ENCODE measurements at regions not wholly inside any gene's neighbourhood (a gene's known extent, or its start where the extent isn't known, plus 50 kb on each side); places are given as distances from the start of the nearest gene placed in this dataset.

DNA sequence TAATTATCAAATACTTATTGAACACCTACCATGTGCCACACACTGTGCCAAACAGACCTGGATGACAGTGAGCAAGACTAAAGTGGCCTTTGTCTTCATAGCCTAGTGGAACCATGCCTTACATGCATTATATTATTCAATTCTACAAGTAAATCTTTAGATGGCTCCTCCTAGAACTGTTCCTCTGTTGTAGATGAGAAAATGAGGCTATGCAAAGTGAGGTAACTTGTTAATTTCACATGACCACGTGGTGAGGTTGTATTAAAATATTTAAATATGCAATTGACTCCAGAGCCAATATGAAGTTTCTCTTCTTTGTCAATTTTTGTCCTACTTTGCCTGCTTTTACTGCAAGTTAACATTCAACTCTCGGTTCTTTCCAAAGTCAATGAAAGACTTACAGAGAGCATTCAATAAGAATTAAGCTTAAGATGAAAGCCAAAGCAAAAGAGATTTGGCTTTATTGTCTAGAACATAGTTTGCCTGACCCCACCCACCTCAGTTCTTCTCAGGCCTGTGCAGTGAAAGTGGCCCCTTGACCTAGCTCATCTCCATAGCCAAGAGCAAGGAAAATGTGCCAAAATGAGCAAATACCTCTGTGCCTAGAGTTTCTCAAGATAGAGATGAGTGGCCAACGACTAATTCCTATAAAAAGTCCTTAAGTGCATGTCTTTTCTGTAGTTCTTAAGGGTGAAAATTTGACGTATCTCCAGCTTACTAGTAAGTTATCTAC lies 263.2 kb upstream of the NFIA start:
- H3K4me1 ChIP-seq (ENCODE audit: control insufficient read depth in 1 of 2, extremely low read depth in 1 of 2, insufficient read depth in 2 of 2, low read length in 2 of 2): no peaks in the 10 kb centered on the region
- no peaks in the 10 kb centered on the region for H3K4me1 Mint-ChIP-seq

GRCh38 chr1:60813071-60813470 lies 269.3 kb upstream of the NFIA start:
- Mint-ChIP-seq H3K36me3 (no peaks in the 10 kb centered on the region), H3K4me3 (no peak overlapping the region), H3K4me1 (no peaks in the 10 kb centered on the region), H3K9me3 (no peaks in the 10 kb centered on the region), H3K27me3 (no peaks in the 10 kb centered on the region), H3K27ac (no peak overlapping the region)
- POLR2A ChIA-PET: no interaction called here
- H3K9me3 ChIP-seq: no peaks in the 10 kb centered on the region
- no peak overlapping the region for H3K27ac ChIP-seq (ENCODE audit: low read length)
- no peaks in the 10 kb centered on the region for H3K36me3 ChIP-seq (ENCODE audit: control insufficient read depth in 2 of 2, extremely low read depth in 1 of 2, insufficient read depth in 1 of 2, low read length in 1 of 2)
- no peak for DNase-seq
- ATAC-seq (replicated peaks in 1 of 4): no peak
- no peaks in the 10 kb centered on the region for H3K27me3 ChIP-seq (replicated peaks in 1 of 2; ENCODE audit: control insufficient read depth in 2 of 2, extremely low read depth in 1 of 2, insufficient read depth in 2 of 2, low read length in 1 of 2)
- H3K4me3 ChIP-seq (ENCODE audit: control insufficient read depth in 1 of 2, extremely low read depth in 1 of 2, low read length in 1 of 2): no peak overlapping the region
- 87% methylated on average over 3 of the region's 3 CpGs for WGBS (ENCODE audit: insufficient coverage)
- H3K4me1 ChIP-seq (ENCODE audit: control insufficient read depth in 1 of 2, extremely low read depth in 1 of 2, insufficient read depth in 2 of 2, low read length in 2 of 2): no peaks in the 10 kb centered on the region
- CTCF ChIA-PET: no interaction called here

More for the DNA sequence above, 263.2 kb upstream of the NFIA start:
- Histone ChIP-seq H3K4me3 (ENCODE audit: control insufficient read depth in 1 of 2, extremely low read depth in 1 of 2, low read length in 1 of 2) (no peak overlapping the region), H3K27ac (ENCODE audit: low read length) (no peak overlapping the region), H3K9me3 (no peaks in the 10 kb centered on the region), H3K27me3 (replicated peaks in 1 of 2; ENCODE audit: control insufficient read depth in 2 of 2, extremely low read depth in 1 of 2, insufficient read depth in 2 of 2, low read length in 1 of 2) (no peaks in the 10 kb centered on the region), H3K36me3 (ENCODE audit: control insufficient read depth in 2 of 2, extremely low read depth in 1 of 2, insufficient read depth in 1 of 2, low read length in 1 of 2) (no peaks in the 10 kb centered on the region)
- POLR2A ChIA-PET: interaction anchor here in 1 of 2 donors (0.7 kb wide), 1 partner anchor 1001 kb away, joined by 3 read pairs; no protein-coding TSS in a partner anchor
- Mint-ChIP-seq H3K27me3 (no peaks in the 10 kb centered on the region), H3K9me3 (no peaks in the 10 kb centered on the region), H3K4me3 (no peak overlapping the region), H3K27ac (no peak overlapping the region), H3K36me3 (no peaks in the 10 kb centered on the region)
- CTCF ChIA-PET: no interaction called here
- no CpG with 5 or more reads among the region's 4 CpGs for WGBS (ENCODE audit: insufficient coverage)
- ATAC-seq (replicated peaks in 1 of 4) (no peak), DNase-seq (no peak)

- H3K27me3 Mint-ChIP-seq: no peaks in the 10 kb centered on the region
- H3K4me3 Mint-ChIP-seq: no peak overlapping the region
- peaks cover 8 to 17% (median 16%) of the 10 kb centered on the region in 3 donors for H3K9me3 Mint-ChIP-seq
- no peak overlapping the region for H3K27ac Mint-ChIP-seq
- no CpG with 5 or more reads among the region's 8 CpGs for WGBS (ENCODE audit: insufficient coverage)
- H3K27me3 ChIP-seq (replicated peaks in 1 of 2; ENCODE audit: control insufficient read depth in 2 of 2, extremely low read depth in 1 of 2, insufficient read depth in 2 of 2, low read length in 1 of 2): peaks cover 0 to 8% of the 10 kb centered on the region in 2 experiments
- CTCF ChIA-PET: no interaction called here
- POLR2A ChIA-PET: no interaction called here
- DNase-seq (no peak), ATAC-seq (replicated peaks in 1 of 4) (no peak)
- H3K9me3 ChIP-seq: no peaks in the 10 kb centered on the region
- H3K4me3 ChIP-seq (ENCODE audit: control insufficient read depth in 1 of 2, extremely low read depth in 1 of 2, low read length in 1 of 2): no peak overlapping the region
- H3K4me1 Mint-ChIP-seq: no peaks in the 10 kb centered on the region
- H3K4me1 ChIP-seq (ENCODE audit: control insufficient read depth in 1 of 2, extremely low read depth in 1 of 2, insufficient read depth in 2 of 2, low read length in 2 of 2): no peaks in the 10 kb centered on the region
- H3K36me3 Mint-ChIP-seq: no peaks in the 10 kb centered on the region
- H3K27ac ChIP-seq (ENCODE audit: low read length): no peak overlapping the region
- no peaks in the 10 kb centered on the region for H3K36me3 ChIP-seq (ENCODE audit: control insufficient read depth in 2 of 2, extremely low read depth in 1 of 2, insufficient read depth in 1 of 2, low read length in 1 of 2)
Measured at GRCh38 chr1:60809204-60809980, 273.0 kb upstream of the NFIA start.

DNA sequence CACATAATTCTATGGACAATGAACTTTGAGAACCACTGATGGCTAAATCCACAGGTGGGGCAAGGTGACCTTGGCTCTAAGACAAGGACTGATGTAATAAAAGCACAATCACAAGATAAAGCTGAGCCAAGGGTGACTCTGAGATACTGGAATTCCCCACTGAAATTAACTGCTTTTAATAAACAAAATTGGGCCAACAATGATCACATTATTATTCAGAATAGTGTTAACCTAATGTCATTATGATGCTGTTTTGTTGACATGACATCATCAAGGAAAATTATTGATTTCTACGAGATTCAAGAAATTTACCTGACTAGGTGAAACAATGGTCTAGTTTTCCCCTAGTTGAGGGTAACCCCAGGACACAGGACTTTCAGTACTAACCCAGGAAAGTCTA lies 273.7 kb upstream of the NFIA start:
- no peak for ATAC-seq (replicated peaks in 1 of 4)
- ChIA-PET CTCF (interaction anchor here in 1 of 2 donors (1.0 kb wide), 2 partner anchors 9 to 11 kb away, joined by 3 to 4 read pairs; no protein-coding TSS in a partner anchor), POLR2A (no interaction called here)
- no peak overlapping the region for H3K4me3 Mint-ChIP-seq
- no peaks in the 10 kb centered on the region for H3K4me1 Mint-ChIP-seq
- no peak overlapping the region for H3K27ac Mint-ChIP-seq
- no peaks in the 10 kb centered on the region for H3K36me3 ChIP-seq (ENCODE audit: control insufficient read depth in 2 of 2, extremely low read depth in 1 of 2, insufficient read depth in 1 of 2, low read length in 1 of 2)
- no peaks in the 10 kb centered on the region for H3K27me3 Mint-ChIP-seq
- peaks cover 0 to 8% of the 10 kb centered on the region in 2 experiments for H3K27me3 ChIP-seq (replicated peaks in 1 of 2; ENCODE audit: control insufficient read depth in 2 of 2, extremely low read depth in 1 of 2, insufficient read depth in 2 of 2, low read length in 1 of 2)
- no peak overlapping the region for H3K4me3 ChIP-seq (ENCODE audit: control insufficient read depth in 1 of 2, extremely low read depth in 1 of 2, low read length in 1 of 2)
- no peaks in the 10 kb centered on the region for H3K4me1 ChIP-seq (ENCODE audit: control insufficient read depth in 1 of 2, extremely low read depth in 1 of 2, insufficient read depth in 2 of 2, low read length in 2 of 2)
- H3K9me3 ChIP-seq: no peaks in the 10 kb centered on the region
- H3K27ac ChIP-seq (ENCODE audit: low read length): no peak overlapping the region
- no CpG with 5 or more reads among the region's 1 CpG for WGBS (ENCODE audit: insufficient coverage)
- H3K36me3 Mint-ChIP-seq: no peaks in the 10 kb centered on the region
- H3K9me3 Mint-ChIP-seq: peaks cover 8 to 17% (median 16%) of the 10 kb centered on the region in 3 donors
- DNase-seq: no peak

- Histone ChIP-seq H3K4me3 (ENCODE audit: control insufficient read depth in 1 of 2, extremely low read depth in 1 of 2, low read length in 1 of 2) (no peak overlapping the region), H3K9me3 (no peaks in the 10 kb centered on the region), H3K4me1 (ENCODE audit: control insufficient read depth in 1 of 2, extremely low read depth in 1 of 2, insufficient read depth in 2 of 2, low read length in 2 of 2) (no peaks in the 10 kb centered on the region), H3K27ac (ENCODE audit: low read length) (no peak overlapping the region), H3K36me3 (ENCODE audit: control insufficient read depth in 2 of 2, extremely low read depth in 1 of 2, insufficient read depth in 1 of 2, low read length in 1 of 2) (no peaks in the 10 kb centered on the region), H3K27me3 (replicated peaks in 1 of 2; ENCODE audit: control insufficient read depth in 2 of 2, extremely low read depth in 1 of 2, insufficient read depth in 2 of 2, low read length in 1 of 2) (peaks cover 0 to 8% of the 10 kb centered on the region in 2 experiments)
- DNase-seq (no peak), ATAC-seq (replicated peaks in 1 of 4) (no peak)
- Mint-ChIP-seq H3K4me1 (no peaks in the 10 kb centered on the region), H3K4me3 (no peak overlapping the region), H3K27me3 (no peaks in the 10 kb centered on the region), H3K9me3 (peaks cover 15 to 23% (median 23%) of the 10 kb centered on the region in 3 donors), H3K27ac (no peak overlapping the region), H3K36me3 (no peaks in the 10 kb centered on the region)
- no CpG with 5 or more reads among the region's 2 CpGs for WGBS (ENCODE audit: insufficient coverage)
- CTCF ChIA-PET: no interaction called here
- POLR2A ChIA-PET: no interaction called here
Measured at GRCh38 chr1:60802884-60803283, 279.5 kb upstream of the NFIA start.

DNA sequence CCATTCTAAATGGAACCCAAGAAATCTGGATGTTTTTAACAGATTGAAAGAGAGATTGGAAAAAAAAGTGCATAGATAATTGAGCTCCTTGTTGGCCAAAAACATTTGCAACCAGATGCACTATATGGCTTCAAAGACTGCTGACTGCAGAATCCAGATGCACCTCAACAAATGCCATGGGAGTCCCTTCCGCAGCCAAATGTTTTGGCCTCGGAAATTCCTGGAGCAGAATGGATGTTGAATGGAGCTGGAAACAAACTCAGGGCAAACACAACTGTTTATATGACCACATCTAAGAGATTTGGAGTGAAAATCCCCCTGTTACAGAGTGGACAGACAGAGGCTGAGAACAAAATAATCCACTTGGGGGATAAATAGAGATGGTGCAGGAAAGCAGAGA lies 285.0 kb upstream of the NFIA start:
- ATAC-seq (replicated peaks in 1 of 4) (no peak), DNase-seq (no peak)
- H3K36me3 Mint-ChIP-seq: no peaks in the 10 kb centered on the region
- Histone ChIP-seq H3K27me3 (replicated peaks in 1 of 2; ENCODE audit: control insufficient read depth in 2 of 2, extremely low read depth in 1 of 2, insufficient read depth in 2 of 2, low read length in 1 of 2) (no peaks in the 10 kb centered on the region), H3K9me3 (no peaks in the 10 kb centered on the region), H3K4me3 (ENCODE audit: control insufficient read depth in 1 of 2, extremely low read depth in 1 of 2, low read length in 1 of 2) (no peak overlapping the region), H3K27ac (ENCODE audit: low read length) (no peak overlapping the region), H3K36me3 (ENCODE audit: control insufficient read depth in 2 of 2, extremely low read depth in 1 of 2, insufficient read depth in 1 of 2, low read length in 1 of 2) (no peaks in the 10 kb centered on the region), H3K4me1 (ENCODE audit: control insufficient read depth in 1 of 2, extremely low read depth in 1 of 2, insufficient read depth in 2 of 2, low read length in 2 of 2) (no peaks in the 10 kb centered on the region)
- H3K9me3 Mint-ChIP-seq: peaks cover 0 to 4% (median 0%) of the 10 kb centered on the region in 3 donors
- no peak overlapping the region for H3K27ac Mint-ChIP-seq
- no peak overlapping the region for H3K4me3 Mint-ChIP-seq
- ChIA-PET POLR2A (no interaction called here), CTCF (interaction anchor here in 1 of 2 donors (0.9 kb wide), 1 partner anchor 11 kb away, joined by 3 read pairs; no protein-coding TSS in a partner anchor)
- WGBS (ENCODE audit: insufficient coverage): no CpG with 5 or more reads among the region's 2 CpGs
- no peaks in the 10 kb centered on the region for H3K4me1 Mint-ChIP-seq
- H3K27me3 Mint-ChIP-seq: no peaks in the 10 kb centered on the region
